Liver (tissue), 8 donors: ENCODE measurements at regions not wholly inside any gene's neighbourhood (a gene's known extent, or its start where the extent isn't known, plus 50 kb on each side); places are given as distances from the start of the nearest gene placed in this dataset.

Experiments
- DNase-seq: peaks from one replicate; pipeline ENCODE4 v3.0.0-alpha.2; 2017; ENCODE audit warnings: low spot score
- H3K27ac ChIP-seq, 2 donors: one replicate each; pipeline ENCODE4 v1.7.0; 2013; ENCODE audit warnings: inconsistent platforms in 2 of 2, low read length in 2 of 2, control low read depth in 1 of 2, low read depth in 1 of 2, mild to moderate bottlenecking in 1 of 2
- H3K27me3 ChIP-seq, 4 donors: one replicate each; pipeline versions ENCODE4 v1.6.1 to v1.7.0; 2013; ENCODE audit warnings: low read length in 3 of 4, inconsistent platforms in 1 of 4, mild to moderate bottlenecking in 1 of 4, moderate library complexity in 1 of 4; ENCODE audit not compliant: control insufficient read depth in 4 of 4, insufficient read depth in 4 of 4
- H3K36me3 ChIP-seq, 4 donors: one replicate each; pipeline versions ENCODE4 v1.6.1 to v1.7.0; 2013; ENCODE audit warnings: low read length in 3 of 4, mild to moderate bottlenecking in 3 of 4, low read depth in 1 of 4, moderate library complexity in 1 of 4; ENCODE audit not compliant: control insufficient read depth in 4 of 4, insufficient read depth in 3 of 4
- H3K4me1 ChIP-seq, 4 donors: one replicate each; pipeline versions ENCODE4 v1.6.1 to v1.7.0; 2013; ENCODE audit warnings: low read length in 3 of 4, mild to moderate bottlenecking in 3 of 4, moderate library complexity in 1 of 4; ENCODE audit not compliant: control insufficient read depth in 4 of 4, insufficient read depth in 4 of 4
- H3K4me3 ChIP-seq, 3 donors: one replicate each; pipeline versions ENCODE4 v1.6.1 to v1.7.0; 2013; ENCODE audit warnings: low read length in 3 of 3, control low read depth in 1 of 3, low read depth in 1 of 3, mild to moderate bottlenecking in 1 of 3
- H3K9ac ChIP-seq, 2 donors: one replicate each; pipeline ENCODE4 v1.7.0; 2013; ENCODE audit warnings: low read length in 2 of 2, mild to moderate bottlenecking in 2 of 2, moderate library complexity in 2 of 2, control low read depth in 1 of 2, low read depth in 1 of 2
- H3K9me3 ChIP-seq, 4 donors: one replicate each; pipeline versions ENCODE4 v1.6.1 to v1.7.0; 2013; ENCODE audit warnings: low read length in 3 of 4; ENCODE audit not compliant: control insufficient read depth in 4 of 4
- EGR1 ChIP-seq, 2 donors: IDR thresholded peaks; 2 replicates each; pipeline ENCODE4 v1.6.1; 2016 to 2018; ENCODE audit warnings: antibody characterized with exemption in 2 of 2, low read depth in 2 of 2
- FOXA1 ChIP-seq: IDR thresholded peaks from 2 replicates; pipeline ENCODE4 v1.6.1; 2016; ENCODE audit warnings: antibody characterized with exemption
- FOXA2 ChIP-seq: IDR thresholded peaks from 2 replicates; pipeline ENCODE4 v1.6.1; 2016; ENCODE audit warnings: antibody characterized with exemption
- GABPA ChIP-seq, 2 donors: IDR thresholded peaks in 1 of 2; conservative IDR thresholded peaks in 1 of 2; 2 replicates each; pipeline ENCODE4 v1.6.1; 2016; ENCODE audit warnings: antibody characterized with exemption in 2 of 2, mild to moderate bottlenecking in 1 of 2, moderate library complexity in 1 of 2
- HNF4A ChIP-seq, 2 donors: conservative IDR thresholded peaks; 2 replicates each; pipeline ENCODE4 v1.6.1; 2016; ENCODE audit warnings: antibody characterized with exemption in 2 of 2, mild to moderate bottlenecking in 2 of 2
- HNF4G ChIP-seq: IDR thresholded peaks from 2 replicates; pipeline ENCODE4 v1.6.1; 2016; ENCODE audit warnings: antibody characterized with exemption
- JUND ChIP-seq, 2 donors: IDR thresholded peaks; 2 replicates each; pipeline ENCODE4 v1.6.1; 2016; ENCODE audit warnings: antibody characterized with exemption in 2 of 2
- NR2F2 ChIP-seq: IDR thresholded peaks from 2 replicates; pipeline ENCODE4 v1.6.1; 2016; ENCODE audit warnings: antibody characterized with exemption
- RAD21 ChIP-seq, 2 donors: IDR thresholded peaks; 2 replicates each; pipeline ENCODE4 v1.6.1; 2016; ENCODE audit warnings: antibody characterized with exemption in 2 of 2, mild to moderate bottlenecking in 2 of 2
- RXRA ChIP-seq, 2 donors: IDR thresholded peaks; 2 replicates each; pipeline ENCODE4 v1.6.1; 2017 to 2018; ENCODE audit warnings: antibody characterized with exemption in 2 of 2, mild to moderate bottlenecking in 1 of 2
- SP1 ChIP-seq: IDR thresholded peaks from 2 replicates; pipeline ENCODE4 v1.6.1; 2018; ENCODE audit warnings: antibody characterized with exemption, mild to moderate bottlenecking
- TAF1 ChIP-seq: conservative IDR thresholded peaks from 2 replicates; pipeline ENCODE4 v1.6.1; 2016; ENCODE audit warnings: antibody characterized with exemption, mild to moderate bottlenecking
- YY1 ChIP-seq: IDR thresholded peaks from 2 replicates; pipeline ENCODE4 v1.6.1; 2016; ENCODE audit warnings: antibody characterized with exemption, mild to moderate bottlenecking
- WGBS: extraction: QIAGEN DNeasy Blood & Tissue Kit; methylation state at CpG from one replicate; pipeline ENCODE4 v1.1.7; 2013; 5-methylcytosine and 5-hydroxymethylcytosine counted together
- TF ChIP-seq, protein P1 (sequence below): IDR thresholded peaks from 2 replicates; pipeline ENCODE4 v1.6.1; 2016; ENCODE audit warnings: antibody characterized with exemption
- TF ChIP-seq, protein P2 (sequence below): IDR thresholded peaks from 2 replicates; pipeline ENCODE4 v1.6.1; 2016; ENCODE audit warnings: antibody characterized with exemption
- TF ChIP-seq, protein P3 (sequence below): fragments of 150-350 bp; IDR thresholded peaks from 2 replicates; pipeline ENCODE4 v1.5.1; 2017; ENCODE audit warnings: improper control_type of control experiment, low read depth, low read length; ENCODE audit not compliant: missing input control
- TF ChIP-seq, protein P4 (sequence below): IDR thresholded peaks from 2 replicates; pipeline ENCODE4 v1.6.1; 2016; ENCODE audit warnings: antibody characterized with exemption
- TF ChIP-seq, protein P5 (sequence below): IDR thresholded peaks from 2 replicates; pipeline ENCODE4 v1.6.1; 2016; ENCODE audit warnings: antibody characterized with exemption, mild to moderate bottlenecking
- donor health status: healthy.
- donor health status: healthy.
- donor health status: healthy.
- donor health status: healthy.
- donor health status: healthy.

DNA sequence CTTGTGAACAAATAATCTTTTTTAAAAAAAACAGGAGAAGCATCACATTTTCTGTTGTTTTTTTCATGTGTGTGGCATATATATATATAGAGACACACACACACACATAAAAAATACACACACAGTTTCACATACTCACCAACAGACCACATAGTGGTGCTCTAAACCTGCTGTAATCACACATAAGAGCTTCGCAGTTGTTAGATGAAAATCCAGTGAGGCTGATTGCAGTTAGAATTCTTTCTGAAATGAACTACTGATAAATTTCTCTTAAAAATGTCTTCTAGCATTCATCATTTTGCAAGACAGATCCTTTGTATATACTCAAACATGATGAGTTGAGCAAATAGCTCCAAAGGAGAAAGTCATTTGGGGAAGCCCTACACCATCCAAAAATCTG, 434.3 kb upstream of the STXBP6 start:
- WGBS = 72% methylated on average over 1 of the region's 1 CpG
- DNase-seq = no peak
- Histone ChIP-seq H3K27me3 (no peaks in the 10 kb centered on the region), H3K9ac (no peak overlapping the region), H3K36me3 (no peaks in the 10 kb centered on the region), H3K4me1 (no peaks in the 10 kb centered on the region), H3K9me3 (no peaks in the 10 kb centered on the region), H3K4me3 (no peak overlapping the region), H3K27ac (no peak overlapping the region)
- TF ChIP-seq EGR1 (IDR thresholded peaks at IDR 0.05; ENCODE audit: low read depth in 2 of 2) (no peak), RXRA (IDR thresholded peaks at IDR 0.05) (no peak), JUND (IDR thresholded peaks at IDR 0.05) (no peak)
- TF ChIP-seq, protein P1, sequence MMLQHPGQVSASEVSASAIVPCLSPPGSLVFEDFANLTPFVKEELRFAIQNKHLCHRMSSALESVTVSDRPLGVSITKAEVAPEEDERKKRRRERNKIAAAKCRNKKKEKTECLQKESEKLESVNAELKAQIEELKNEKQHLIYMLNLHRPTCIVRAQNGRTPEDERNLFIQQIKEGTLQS = no peak

DNA sequence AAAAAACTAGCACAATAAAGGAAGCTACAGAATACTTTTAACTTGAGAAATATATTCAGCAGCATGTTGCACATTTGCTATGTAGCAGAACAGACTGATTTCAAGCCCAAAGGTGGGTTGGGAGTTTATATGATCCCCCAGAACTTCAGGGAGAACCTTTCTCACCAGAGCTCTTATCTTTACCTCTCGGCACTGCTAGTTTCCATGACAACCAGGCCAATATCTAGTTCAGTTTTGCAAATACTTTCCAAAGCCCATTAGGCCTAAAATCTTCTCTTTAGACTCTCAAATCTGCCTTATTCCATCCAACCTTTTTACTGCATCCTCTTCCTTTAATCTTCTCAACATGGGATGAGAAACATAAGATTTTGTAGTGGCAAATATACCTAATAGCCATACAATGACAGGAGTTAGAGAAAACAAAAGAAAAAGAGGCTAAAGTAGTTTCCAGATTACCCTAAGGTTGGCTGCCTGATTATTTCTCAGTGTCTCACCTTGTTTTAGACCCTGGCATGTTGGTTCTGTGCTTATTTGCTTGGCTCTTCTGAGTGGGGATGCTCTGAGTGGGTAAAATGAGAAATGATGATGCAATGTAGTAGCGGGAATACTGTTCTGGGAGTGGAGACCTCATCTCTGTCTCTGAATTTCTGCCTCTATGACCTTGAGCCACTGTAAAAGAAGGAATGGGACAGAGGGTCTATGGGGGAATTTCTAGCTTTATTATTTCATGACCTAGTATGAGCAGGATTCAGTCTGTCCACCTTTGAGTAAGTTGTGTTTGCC, 427.6 kb upstream of the STXBP6 start:
- no peaks in the 10 kb centered on the region for H3K9me3 ChIP-seq
- no peak for DNase-seq
- no peak overlapping the region for H3K4me3 ChIP-seq
- H3K36me3 ChIP-seq = no peaks in the 10 kb centered on the region
- no peak overlapping the region for H3K27ac ChIP-seq
- H3K4me1 ChIP-seq = no peaks in the 10 kb centered on the region
- TF ChIP-seq RXRA (IDR thresholded peaks at IDR 0.05) (no peak), SP1 (no peak), TAF1 (no peak), JUND (IDR thresholded peaks at IDR 0.05) (no peak), FOXA1 (no peak), HNF4A (conservative IDR thresholded peaks at IDR 0.05) (no peak), RAD21 (IDR thresholded peaks at IDR 0.05) (no peak), NR2F2 (no peak), HNF4G (no peak), FOXA2 (no peak)
- TF ChIP-seq, protein P2, sequence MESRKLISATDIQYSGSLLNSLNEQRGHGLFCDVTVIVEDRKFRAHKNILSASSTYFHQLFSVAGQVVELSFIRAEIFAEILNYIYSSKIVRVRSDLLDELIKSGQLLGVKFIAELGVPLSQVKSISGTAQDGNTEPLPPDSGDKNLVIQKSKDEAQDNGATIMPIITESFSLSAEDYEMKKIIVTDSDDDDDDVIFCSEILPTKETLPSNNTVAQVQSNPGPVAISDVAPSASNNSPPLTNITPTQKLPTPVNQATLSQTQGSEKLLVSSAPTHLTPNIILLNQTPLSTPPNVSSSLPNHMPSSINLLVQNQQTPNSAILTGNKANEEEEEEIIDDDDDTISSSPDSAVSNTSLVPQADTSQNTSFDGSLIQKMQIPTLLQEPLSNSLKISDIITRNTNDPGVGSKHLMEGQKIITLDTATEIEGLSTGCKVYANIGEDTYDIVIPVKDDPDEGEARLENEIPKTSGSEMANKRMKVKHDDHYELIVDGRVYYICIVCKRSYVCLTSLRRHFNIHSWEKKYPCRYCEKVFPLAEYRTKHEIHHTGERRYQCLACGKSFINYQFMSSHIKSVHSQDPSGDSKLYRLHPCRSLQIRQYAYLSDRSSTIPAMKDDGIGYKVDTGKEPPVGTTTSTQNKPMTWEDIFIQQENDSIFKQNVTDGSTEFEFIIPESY = no peak
- TF ChIP-seq, protein P3, sequence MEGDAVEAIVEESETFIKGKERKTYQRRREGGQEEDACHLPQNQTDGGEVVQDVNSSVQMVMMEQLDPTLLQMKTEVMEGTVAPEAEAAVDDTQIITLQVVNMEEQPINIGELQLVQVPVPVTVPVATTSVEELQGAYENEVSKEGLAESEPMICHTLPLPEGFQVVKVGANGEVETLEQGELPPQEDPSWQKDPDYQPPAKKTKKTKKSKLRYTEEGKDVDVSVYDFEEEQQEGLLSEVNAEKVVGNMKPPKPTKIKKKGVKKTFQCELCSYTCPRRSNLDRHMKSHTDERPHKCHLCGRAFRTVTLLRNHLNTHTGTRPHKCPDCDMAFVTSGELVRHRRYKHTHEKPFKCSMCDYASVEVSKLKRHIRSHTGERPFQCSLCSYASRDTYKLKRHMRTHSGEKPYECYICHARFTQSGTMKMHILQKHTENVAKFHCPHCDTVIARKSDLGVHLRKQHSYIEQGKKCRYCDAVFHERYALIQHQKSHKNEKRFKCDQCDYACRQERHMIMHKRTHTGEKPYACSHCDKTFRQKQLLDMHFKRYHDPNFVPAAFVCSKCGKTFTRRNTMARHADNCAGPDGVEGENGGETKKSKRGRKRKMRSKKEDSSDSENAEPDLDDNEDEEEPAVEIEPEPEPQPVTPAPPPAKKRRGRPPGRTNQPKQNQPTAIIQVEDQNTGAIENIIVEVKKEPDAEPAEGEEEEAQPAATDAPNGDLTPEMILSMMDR = no peak
- TF ChIP-seq, protein P4, sequence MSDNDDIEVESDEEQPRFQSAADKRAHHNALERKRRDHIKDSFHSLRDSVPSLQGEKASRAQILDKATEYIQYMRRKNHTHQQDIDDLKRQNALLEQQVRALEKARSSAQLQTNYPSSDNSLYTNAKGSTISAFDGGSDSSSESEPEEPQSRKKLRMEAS = no peak
- no peak overlapping the region for H3K9ac ChIP-seq
- H3K27me3 ChIP-seq = no peaks in the 10 kb centered on the region
- 56% methylated on average over 2 of the region's 2 CpGs for WGBS

DNA sequence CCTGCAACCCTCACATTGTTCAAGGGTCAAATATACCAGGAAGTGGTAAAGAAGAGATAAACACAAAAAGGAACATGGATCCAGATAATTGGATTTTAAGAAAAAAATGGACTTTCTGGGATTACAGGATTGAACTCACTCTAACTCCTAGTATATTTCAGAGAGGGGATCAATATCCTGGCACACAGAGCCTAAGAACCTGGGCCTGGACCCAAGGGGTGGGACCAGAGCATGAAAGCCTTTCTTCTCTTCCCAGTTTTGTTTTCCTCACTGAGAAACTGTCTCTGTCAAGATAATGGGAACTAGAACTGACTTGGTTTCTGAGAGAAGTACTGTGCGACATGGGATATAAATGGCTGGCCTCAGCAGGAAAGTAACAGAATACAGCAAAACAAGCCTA, 422.8 kb upstream of the STXBP6 start:
- DNase-seq = no peak
- H3K27ac ChIP-seq = no peak overlapping the region
- H3K9ac ChIP-seq = no peak overlapping the region
- H3K4me3 ChIP-seq = no peak overlapping the region
- H3K27me3 ChIP-seq = no peaks in the 10 kb centered on the region
- 88% methylated on average over 1 of the region's 1 CpG for WGBS
- no peaks in the 10 kb centered on the region for H3K4me1 ChIP-seq
- no peaks in the 10 kb centered on the region for H3K9me3 ChIP-seq
- no peaks in the 10 kb centered on the region for H3K36me3 ChIP-seq
- TF ChIP-seq NR2F2 (no peak), YY1 (no peak), GABPA (IDR thresholded peaks at IDR 0.05 in 1 of 2, conservative IDR thresholded peaks at IDR 0.05 in 1 of 2) (no peak), TAF1 (no peak)
- TF ChIP-seq, protein P1 = no peak
- TF ChIP-seq, protein P5, sequence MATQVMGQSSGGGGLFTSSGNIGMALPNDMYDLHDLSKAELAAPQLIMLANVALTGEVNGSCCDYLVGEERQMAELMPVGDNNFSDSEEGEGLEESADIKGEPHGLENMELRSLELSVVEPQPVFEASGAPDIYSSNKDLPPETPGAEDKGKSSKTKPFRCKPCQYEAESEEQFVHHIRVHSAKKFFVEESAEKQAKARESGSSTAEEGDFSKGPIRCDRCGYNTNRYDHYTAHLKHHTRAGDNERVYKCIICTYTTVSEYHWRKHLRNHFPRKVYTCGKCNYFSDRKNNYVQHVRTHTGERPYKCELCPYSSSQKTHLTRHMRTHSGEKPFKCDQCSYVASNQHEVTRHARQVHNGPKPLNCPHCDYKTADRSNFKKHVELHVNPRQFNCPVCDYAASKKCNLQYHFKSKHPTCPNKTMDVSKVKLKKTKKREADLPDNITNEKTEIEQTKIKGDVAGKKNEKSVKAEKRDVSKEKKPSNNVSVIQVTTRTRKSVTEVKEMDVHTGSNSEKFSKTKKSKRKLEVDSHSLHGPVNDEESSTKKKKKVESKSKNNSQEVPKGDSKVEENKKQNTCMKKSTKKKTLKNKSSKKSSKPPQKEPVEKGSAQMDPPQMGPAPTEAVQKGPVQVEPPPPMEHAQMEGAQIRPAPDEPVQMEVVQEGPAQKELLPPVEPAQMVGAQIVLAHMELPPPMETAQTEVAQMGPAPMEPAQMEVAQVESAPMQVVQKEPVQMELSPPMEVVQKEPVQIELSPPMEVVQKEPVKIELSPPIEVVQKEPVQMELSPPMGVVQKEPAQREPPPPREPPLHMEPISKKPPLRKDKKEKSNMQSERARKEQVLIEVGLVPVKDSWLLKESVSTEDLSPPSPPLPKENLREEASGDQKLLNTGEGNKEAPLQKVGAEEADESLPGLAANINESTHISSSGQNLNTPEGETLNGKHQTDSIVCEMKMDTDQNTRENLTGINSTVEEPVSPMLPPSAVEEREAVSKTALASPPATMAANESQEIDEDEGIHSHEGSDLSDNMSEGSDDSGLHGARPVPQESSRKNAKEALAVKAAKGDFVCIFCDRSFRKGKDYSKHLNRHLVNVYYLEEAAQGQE = no peak
- TF ChIP-seq, protein P4 = no peak
